ENCODE measurements at regions not wholly inside any gene's neighbourhood (a gene's known extent, or its start where the extent isn't known, plus 50 kb on each side); places are given as distances from the start of the nearest gene placed in this dataset.

GRCh38 chr6:153210083-153210482 lies 79.0 kb upstream of the RGS17 start:
- DNase-seq: no peak

DNA sequence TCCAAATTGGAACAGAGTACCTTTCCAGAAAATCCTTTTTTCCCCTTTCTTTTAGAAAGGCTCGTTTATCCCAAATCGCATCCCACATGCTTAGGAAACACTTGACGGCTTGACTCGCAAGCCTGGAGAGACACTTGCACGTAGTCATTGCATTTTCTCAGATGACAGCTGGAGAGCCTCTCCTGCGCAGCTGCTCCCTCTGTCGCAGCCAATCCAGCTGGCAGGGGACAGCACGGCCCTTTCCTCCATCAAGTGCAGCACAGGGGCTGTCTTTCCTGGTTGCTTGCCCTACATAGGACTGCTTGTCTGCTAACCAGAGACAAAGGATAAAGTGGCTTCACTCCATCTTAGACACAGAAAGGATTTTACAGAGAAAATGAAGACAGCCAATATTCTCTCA lies 77.6 kb upstream of the RGS17 start:
- no peak for DNase-seq

- no peak for DNase-seq
Measured at GRCh38 chr6:153207617-153208016, 76.5 kb upstream of the RGS17 start.

DNA sequence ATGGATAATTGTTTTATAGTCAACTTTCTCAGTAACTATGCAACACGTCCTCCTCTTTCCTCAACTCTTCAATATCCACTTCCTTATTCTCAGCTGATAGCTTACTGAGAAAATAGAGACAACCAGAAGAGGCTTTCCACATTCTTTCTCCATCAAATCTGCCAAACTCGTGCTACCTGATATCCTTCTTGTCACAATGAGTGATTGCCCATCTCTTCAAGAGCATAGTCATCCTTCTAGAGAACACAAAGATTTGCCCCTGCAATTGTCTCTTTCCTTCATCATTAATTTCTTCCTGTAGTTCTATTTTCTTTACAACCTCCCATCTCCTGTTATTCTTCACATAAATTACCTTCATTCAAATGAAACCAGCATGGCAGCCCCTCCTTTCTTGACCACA lies 75.9 kb upstream of the RGS17 start:
- DNase-seq: no peak

DNA sequence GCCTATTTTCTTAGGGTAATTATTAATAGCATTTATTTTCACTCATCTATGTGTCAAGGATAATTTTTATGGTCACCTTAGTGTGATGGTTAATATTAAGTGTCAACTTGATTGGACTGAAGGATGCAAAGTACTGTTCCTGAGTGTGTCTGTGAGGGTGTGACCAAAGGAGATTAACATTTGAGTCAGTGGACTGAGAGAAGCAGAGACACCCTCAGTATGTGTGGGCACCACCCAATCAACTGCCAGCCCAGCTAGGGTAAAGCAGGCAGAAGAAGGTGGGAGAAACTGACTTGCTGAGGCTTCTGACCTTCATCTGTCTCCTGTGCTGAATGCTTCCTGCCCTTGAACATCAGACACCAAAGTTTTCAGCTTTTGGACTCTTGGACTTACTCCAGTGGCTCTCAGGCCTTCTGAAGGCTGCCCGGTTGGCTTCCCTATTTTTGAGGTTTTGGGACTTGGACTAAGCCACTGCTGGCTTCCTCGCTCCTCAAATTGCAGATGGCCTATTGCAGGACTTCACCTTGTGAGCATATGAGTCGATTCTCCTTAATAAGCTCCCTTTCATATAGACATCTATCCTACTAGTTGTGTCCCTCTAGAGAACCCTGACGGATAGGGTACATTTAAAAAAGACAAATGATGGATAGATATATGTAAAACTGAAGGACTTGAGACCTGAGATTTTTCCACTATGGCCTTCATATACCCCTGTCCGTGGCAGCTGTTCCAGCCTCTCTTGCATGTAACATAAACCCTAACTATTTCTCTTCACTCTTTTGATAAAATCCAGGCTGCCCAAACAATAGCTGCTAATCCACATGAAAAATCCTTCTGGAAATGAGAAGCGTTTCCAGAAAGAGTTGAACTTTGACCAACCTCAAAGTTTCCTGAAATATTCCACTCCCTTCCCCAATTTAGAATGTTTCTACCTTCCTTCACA lies 62.1 kb upstream of the RGS17 start:
- no peak for DNase-seq

GRCh38 chr6:153183925-153184324 lies 52.8 kb upstream of the RGS17 start:
- DNase-seq: no peak

Measured in stimulated activated CD4-positive, alpha-beta T cell treated with anti-CD3 and anti-CD28 coated beads, Interleukin-15, amount 100 ng/mL, for 24 hours (primary cell).